ENCODE measurements at regions not wholly inside any gene's neighbourhood (a gene's known extent, or its start where the extent isn't known, plus 50 kb on each side); places are given as distances from the start of the nearest gene placed in this dataset.

DNA sequence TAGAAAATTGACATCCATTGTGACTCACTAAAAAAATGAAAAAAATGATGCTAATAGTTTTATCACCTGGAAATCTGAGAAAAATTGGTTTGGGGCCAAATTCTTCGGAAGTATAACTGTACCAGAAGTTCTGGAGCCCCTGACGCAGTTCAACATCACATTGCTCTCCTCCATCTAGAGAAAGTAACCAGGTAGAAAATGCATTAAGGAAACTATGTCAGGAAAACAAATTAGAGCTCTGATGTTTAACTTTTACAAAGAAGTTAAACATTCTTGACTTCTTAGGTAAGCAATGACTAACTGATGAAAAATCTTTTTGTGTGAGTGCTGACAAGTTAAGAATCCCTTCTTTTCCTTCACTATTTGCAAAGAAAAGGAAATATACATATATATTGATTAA lies 61.1 kb upstream of the TMEM196 start:
- no peak for DNase-seq

GRCh38 chr7:19830604-19831003 lies 57.2 kb upstream of the TMEM196 start:
- no peak for DNase-seq

Measured in NCI-H146 (cell line).